Neural progenitor cell (in vitro differentiated cells): ENCODE measurements at regions not wholly inside any gene's neighbourhood (a gene's known extent, or its start where the extent isn't known, plus 50 kb on each side); places are given as distances from the start of the nearest gene placed in this dataset.

Experiments used
- DNase-seq: peaks from one replicate; pipeline ENCODE4 v3.0.0-alpha.2; 2016; ENCODE audit warnings: low spot score
- H2AFZ ChIP-seq: fragments of 200-600 bp; sonication (generic); replicated peaks from 2 replicates; pipeline ENCODE4 v1.6.1; 2016; ENCODE audit warnings: antibody characterized with exemption
- H3F3A ChIP-seq: fragments of 200-600 bp; sonication (generic); 2 replicates; pipeline ENCODE4 v1.6.1; 2016; ENCODE audit warnings: antibody characterized with exemption, low read depth
- H3K27ac ChIP-seq: fragments of 200-600 bp; sonication (generic); 2 replicates; pipeline ENCODE4 v1.5.1; 2016; ENCODE audit warnings: mild to moderate bottlenecking
- H3K27me3 ChIP-seq: fragments of 200-600 bp; sonication (generic); 2 replicates; pipeline ENCODE4 v1.6.1; 2016; ENCODE audit warnings: mild to moderate bottlenecking, moderate library complexity
- H3K36me3 ChIP-seq: fragments of 200-600 bp; sonication (generic); 2 replicates; pipeline ENCODE4 v1.5.1; 2016
- H3K4me1 ChIP-seq: fragments of 200-600 bp; sonication (generic); 2 replicates; pipeline ENCODE4 v1.6.1; 2016; ENCODE audit warnings: mixed run types
- H3K4me2 ChIP-seq: fragments of 200-600 bp; sonication (generic); 2 replicates; pipeline ENCODE4 v1.6.1; 2016
- H3K4me3 ChIP-seq: fragments of 200-600 bp; sonication (generic); 2 replicates; pipeline ENCODE4 v1.5.1; 2016
- H3K79me2 ChIP-seq: fragments of 200-600 bp; sonication (generic); 2 replicates; pipeline ENCODE4 v1.6.1; 2016; ENCODE audit warnings: low read depth
- H3K9ac ChIP-seq: fragments of 200-600 bp; sonication (generic); 2 replicates; pipeline ENCODE4 v1.6.1; 2016
- H3K9me3 ChIP-seq: fragments of 200-600 bp; sonication (generic); 2 replicates; pipeline ENCODE4 v1.5.1; 2016; ENCODE audit warnings: low read depth
- H4K20me1 ChIP-seq: fragments of 200-600 bp; sonication (generic); 2 replicates; pipeline ENCODE4 v1.6.1; 2016; ENCODE audit warnings: low read depth
- H3K27ac Mint-ChIP-seq: 3 replicates; pipeline ENCODE4 v1.8.0; 2021; ENCODE audit warnings: mixed read lengths
- H3K27me3 Mint-ChIP-seq: 2 replicates; pipeline ENCODE4 v1.8.0; 2022; ENCODE audit warnings: low read depth, mild to moderate bottlenecking, inconsistent platforms, moderate library complexity, mixed read lengths; ENCODE audit not compliant: insufficient read depth
- H3K36me3 Mint-ChIP-seq: 3 replicates; pipeline ENCODE4 v1.8.0; 2021; ENCODE audit warnings: mixed read lengths
- H3K4me1 Mint-ChIP-seq: 3 replicates; pipeline ENCODE4 v1.8.0; 2021; ENCODE audit warnings: mixed read lengths
- H3K4me3 Mint-ChIP-seq: 3 replicates; pipeline ENCODE4 v1.8.0; 2021; ENCODE audit warnings: mild to moderate bottlenecking, moderate library complexity, mixed read lengths
- H3K9me3 Mint-ChIP-seq: 3 replicates; pipeline ENCODE4 v1.8.0; 2020; ENCODE audit warnings: mixed read lengths
- EZH2 ChIP-seq: fragments of 200-600 bp; sonication (generic); IDR thresholded peaks from 2 replicates; pipeline ENCODE4 v1.6.1; 2017; ENCODE audit warnings: antibody characterized with exemption, mild to moderate bottlenecking, moderate library complexity
- EZH2phosphoT487 ChIP-seq: fragments of 200-600 bp; sonication (generic); IDR thresholded peaks from 2 replicates; pipeline ENCODE4 v1.6.1; 2017; ENCODE audit warnings: antibody characterized with exemption
- TF ChIP-seq, protein P1 (sequence below): fragments of 200-600 bp; sonication (generic); IDR thresholded peaks from 2 replicates; pipeline ENCODE4 v1.5.1; 2017; ENCODE audit warnings: antibody characterized with exemption, mild to moderate bottlenecking

GRCh38 chr5:84791138-84791537 lies 406.5 kb upstream of the EDIL3 start:
- no peaks in the 10 kb centered on the region for H3K9me3 Mint-ChIP-seq
- Histone ChIP-seq H3K79me2 (no peaks in the 10 kb centered on the region), H3F3A (no peaks in the 10 kb centered on the region), H4K20me1 (no peaks in the 10 kb centered on the region), H3K4me1 (no peaks in the 10 kb centered on the region), H3K9me3 (no peaks in the 10 kb centered on the region), H2AFZ (no peak overlapping the region), H3K4me2 (no peak overlapping the region), H3K27ac (no peak overlapping the region), H3K27me3 (no peaks in the 10 kb centered on the region), H3K9ac (no peak overlapping the region), H3K4me3 (no peak overlapping the region), H3K36me3 (no peaks in the 10 kb centered on the region)
- no peaks in the 10 kb centered on the region for H3K27me3 Mint-ChIP-seq
- H3K4me3 Mint-ChIP-seq = no peak overlapping the region
- H3K27ac Mint-ChIP-seq = no peak overlapping the region
- H3K4me1 Mint-ChIP-seq = no peaks in the 10 kb centered on the region
- TF ChIP-seq EZH2 (no peak), EZH2phosphoT487 (no peak)
- TF ChIP-seq, protein P1, sequence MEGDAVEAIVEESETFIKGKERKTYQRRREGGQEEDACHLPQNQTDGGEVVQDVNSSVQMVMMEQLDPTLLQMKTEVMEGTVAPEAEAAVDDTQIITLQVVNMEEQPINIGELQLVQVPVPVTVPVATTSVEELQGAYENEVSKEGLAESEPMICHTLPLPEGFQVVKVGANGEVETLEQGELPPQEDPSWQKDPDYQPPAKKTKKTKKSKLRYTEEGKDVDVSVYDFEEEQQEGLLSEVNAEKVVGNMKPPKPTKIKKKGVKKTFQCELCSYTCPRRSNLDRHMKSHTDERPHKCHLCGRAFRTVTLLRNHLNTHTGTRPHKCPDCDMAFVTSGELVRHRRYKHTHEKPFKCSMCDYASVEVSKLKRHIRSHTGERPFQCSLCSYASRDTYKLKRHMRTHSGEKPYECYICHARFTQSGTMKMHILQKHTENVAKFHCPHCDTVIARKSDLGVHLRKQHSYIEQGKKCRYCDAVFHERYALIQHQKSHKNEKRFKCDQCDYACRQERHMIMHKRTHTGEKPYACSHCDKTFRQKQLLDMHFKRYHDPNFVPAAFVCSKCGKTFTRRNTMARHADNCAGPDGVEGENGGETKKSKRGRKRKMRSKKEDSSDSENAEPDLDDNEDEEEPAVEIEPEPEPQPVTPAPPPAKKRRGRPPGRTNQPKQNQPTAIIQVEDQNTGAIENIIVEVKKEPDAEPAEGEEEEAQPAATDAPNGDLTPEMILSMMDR = no peak
- H3K36me3 Mint-ChIP-seq = no peaks in the 10 kb centered on the region
- DNase-seq = no peak

- no peak overlapping the region for H3K4me3 ChIP-seq
- H3K36me3 ChIP-seq = no peaks in the 10 kb centered on the region
- no peaks in the 10 kb centered on the region for H3K36me3 Mint-ChIP-seq
These were observed 405.7 kb upstream of the EDIL3 start for GRCh38 chr5:84790406-84790805.

DNA sequence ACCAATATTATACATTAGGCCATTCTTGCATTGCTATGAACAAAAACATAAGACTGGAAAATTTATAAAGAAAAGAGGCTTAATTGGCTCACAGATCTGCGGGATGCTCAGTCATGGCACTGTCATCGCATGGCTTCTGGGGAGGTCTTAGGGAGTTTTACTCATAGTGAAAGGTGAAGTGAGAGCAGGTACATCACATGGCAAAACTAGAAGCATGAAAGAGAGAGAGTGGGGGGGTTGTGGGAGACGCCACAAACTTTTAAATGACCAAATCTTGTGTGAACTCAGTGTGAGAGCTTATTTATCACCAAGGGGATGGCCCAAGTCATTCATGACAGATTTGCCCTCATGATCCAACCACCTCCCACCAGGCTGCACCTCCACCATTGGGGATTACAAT lies 398.3 kb upstream of the EDIL3 start:
- no peaks in the 10 kb centered on the region for H3K79me2 ChIP-seq

More at GRCh38 chr5:84790406-84790805, 405.7 kb upstream of the EDIL3 start:
- H2AFZ ChIP-seq = no peak overlapping the region
- no peak overlapping the region for H3K27ac ChIP-seq
- H3K27me3 ChIP-seq = no peaks in the 10 kb centered on the region
- H3K9ac ChIP-seq = no peak overlapping the region
- no peaks in the 10 kb centered on the region for H3K9me3 ChIP-seq
- no peaks in the 10 kb centered on the region for H4K20me1 ChIP-seq
- no peaks in the 10 kb centered on the region for H3K79me2 ChIP-seq
- TF ChIP-seq EZH2phosphoT487 = no peak
- TF ChIP-seq, protein P1 = no peak
- TF ChIP-seq EZH2 = no peak
- no peaks in the 10 kb centered on the region for H3K4me1 Mint-ChIP-seq
- no peak overlapping the region for H3K4me3 Mint-ChIP-seq
- H3K4me2 ChIP-seq = no peak overlapping the region
- no peak for DNase-seq
- no peaks in the 10 kb centered on the region for H3K27me3 Mint-ChIP-seq
- H3K9me3 Mint-ChIP-seq = no peaks in the 10 kb centered on the region
- no peak overlapping the region for H3K27ac Mint-ChIP-seq
- H3K4me1 ChIP-seq = no peaks in the 10 kb centered on the region
- no peaks in the 10 kb centered on the region for H3F3A ChIP-seq

More for the DNA sequence above, 398.3 kb upstream of the EDIL3 start:
- Histone ChIP-seq H3K27me3 (no peaks in the 10 kb centered on the region), H3K4me2 (no peak overlapping the region), H3K9me3 (no peaks in the 10 kb centered on the region), H4K20me1 (no peaks in the 10 kb centered on the region), H3K4me1 (no peaks in the 10 kb centered on the region), H3F3A (no peaks in the 10 kb centered on the region), H3K36me3 (no peaks in the 10 kb centered on the region), H3K4me3 (no peak overlapping the region), H3K9ac (no peak overlapping the region), H2AFZ (no peak overlapping the region), H3K27ac (no peak overlapping the region)
- Mint-ChIP-seq H3K4me1 (no peaks in the 10 kb centered on the region), H3K27me3 (no peaks in the 10 kb centered on the region), H3K9me3 (no peaks in the 10 kb centered on the region), H3K4me3 (no peak overlapping the region), H3K27ac (no peak overlapping the region), H3K36me3 (no peaks in the 10 kb centered on the region)
- TF ChIP-seq EZH2 (no peak), EZH2phosphoT487 (no peak)
- TF ChIP-seq, protein P1 = no peak
- no peak for DNase-seq
